ENCODE measurements at regions not wholly inside any gene's neighbourhood (a gene's known extent, or its start where the extent isn't known, plus 50 kb on each side); places are given as distances from the start of the nearest gene placed in this dataset.

GRCh38 chr14:96729889-96730288, 67.3 kb upstream of the VRK1 start:
- DNase-seq: no peak

GRCh38 chr14:96730386-96730785, 66.8 kb upstream of the VRK1 start:
- DNase-seq: no peak

- DNase-seq: no peak
These were observed 63.0 kb upstream of the VRK1 start for GRCh38 chr14:96734076-96734622.

- DNase-seq: no peak
These were observed 61.7 kb upstream of the VRK1 start for GRCh38 chr14:96735526-96735925.

- no peak for DNase-seq
These were observed 60.7 kb upstream of the VRK1 start for GRCh38 chr14:96736439-96736838.

- no peak for DNase-seq
These were observed 59.3 kb upstream of the VRK1 start for GRCh38 chr14:96737881-96738280.

- no peak for DNase-seq
These were observed 57.8 kb upstream of the VRK1 start for GRCh38 chr14:96739200-96739910.

GRCh38 chr14:96741151-96741977, 55.8 kb upstream of the VRK1 start:
- DNase-seq: peak in 1 of 2 experiments; percentile 26

GRCh38 chr14:96744262-96744661, 52.9 kb upstream of the VRK1 start:
- DNase-seq: no peak

GRCh38 chr14:96745500-96746051, 51.6 kb upstream of the VRK1 start:
- no peak for DNase-seq

- DNase-seq: no peak
These were observed 51.1 kb upstream of the VRK1 start for GRCh38 chr14:96746101-96746500.

GRCh38 chr14:96747006-96747405, 50.2 kb upstream of the VRK1 start:
- no peak for DNase-seq

Data from SW 1271 (cell line).